ENCODE measurements at regions not wholly inside any gene's neighbourhood (a gene's known extent, or its start where the extent isn't known, plus 50 kb on each side); places are given as distances from the start of the nearest gene placed in this dataset.

- DNase-seq, result peak; percentile 20
These were observed 72.0 kb upstream of the MARCHF10 start for GRCh38 chr17:62880120-62880519.

- DNase-seq, result no peak
These were observed 68.7 kb upstream of the MARCHF10 start for GRCh38 chr17:62876673-62877405.

- DNase-seq, result no peak
These were observed 67.9 kb upstream of the MARCHF10 start for GRCh38 chr17:62876063-62876462.

GRCh38 chr17:62875296-62875695, 67.2 kb upstream of the MARCHF10 start:
- DNase-seq, result no peak

- DNase-seq, result no peak
These were observed 63.2 kb upstream of the MARCHF10 start for GRCh38 chr17:62871291-62871690.

- DNase-seq, result no peak
These were observed 62.4 kb upstream of the MARCHF10 start for GRCh38 chr17:62870552-62870971.

- no peak for DNase-seq
These were observed 62.0 kb upstream of the MARCHF10 start for GRCh38 chr17:62870030-62870541.

GRCh38 chr17:62868723-62869122, 60.6 kb upstream of the MARCHF10 start:
- no peak for DNase-seq

- no peak for DNase-seq
These were observed 59.9 kb upstream of the MARCHF10 start for GRCh38 chr17:62868008-62868407.

GRCh38 chr17:62867303-62867702, 59.2 kb upstream of the MARCHF10 start:
- DNase-seq, result no peak

GRCh38 chr17:62866471-62866870, 58.4 kb upstream of the MARCHF10 start:
- DNase-seq, result no peak

GRCh38 chr17:62865586-62865985, 57.5 kb upstream of the MARCHF10 start:
- peak; percentile 7 for DNase-seq

- DNase-seq, result no peak
These were observed 54.1 kb upstream of the MARCHF10 start for GRCh38 chr17:62862251-62862650.

GRCh38 chr17:62860962-62861873, 53.1 kb upstream of the MARCHF10 start:
- DNase-seq, result no peak

GRCh38 chr17:62859146-62859545, 51.0 kb upstream of the MARCHF10 start:
- no peak for DNase-seq

All from OCI-M1 (cell line).